Smooth muscle cell (in vitro differentiated cells): ENCODE measurements at regions not wholly inside any gene's neighbourhood (a gene's known extent, or its start where the extent isn't known, plus 50 kb on each side); places are given as distances from the start of the nearest gene placed in this dataset.

ENCODE experiments used
- DNase-seq: peaks from one replicate; lab custom pipeline; 2025; ENCODE audit not compliant: unreplicated experiment; lab: John Stamatoyannopoulos, UW
- H2AFZ ChIP-seq: fragments of 200-600 bp; sonication (generic); 2 replicates; pipeline ENCODE4 v1.6.0; 2016; ENCODE audit warnings: antibody characterized with exemption, low read depth, mild to moderate bottlenecking
- H3F3A ChIP-seq: fragments of 200-600 bp; sonication (generic); 2 replicates; pipeline ENCODE4 v1.6.0; 2017; ENCODE audit warnings: antibody characterized with exemption, low read depth
- H3K27ac ChIP-seq: fragments of 200-600 bp; sonication (generic); 2 replicates; pipeline ENCODE4 v1.5.1; 2016; ENCODE audit warnings: low read depth, mild to moderate bottlenecking
- H3K27me3 ChIP-seq: fragments of 200-600 bp; sonication (generic); 2 replicates; pipeline ENCODE4 v1.6.1; 2016; ENCODE audit warnings: low read depth, mild to moderate bottlenecking
- H3K36me3 ChIP-seq: fragments of 200-600 bp; sonication (generic); 2 replicates; pipeline ENCODE4 v1.5.1; 2016; ENCODE audit warnings: low read depth
- H3K4me1 ChIP-seq: fragments of 200-600 bp; sonication (generic); 2 replicates; pipeline ENCODE4 v1.5.1; 2016; ENCODE audit warnings: low read depth
- H3K4me2 ChIP-seq: fragments of 200-600 bp; sonication (generic); 2 replicates; pipeline ENCODE4 v1.6.0; 2016; ENCODE audit warnings: mild to moderate bottlenecking
- H3K4me3 ChIP-seq: fragments of 200-600 bp; sonication (generic); 2 replicates; pipeline ENCODE4 v1.5.1; 2016; ENCODE audit warnings: mild to moderate bottlenecking
- H3K79me2 ChIP-seq: fragments of 200-600 bp; sonication (generic); 2 replicates; pipeline ENCODE4 v1.6.0; 2016; ENCODE audit warnings: low read depth, mild to moderate bottlenecking
- H3K9ac ChIP-seq: fragments of 200-600 bp; sonication (generic); 2 replicates; pipeline ENCODE4 v1.6.0; 2016; ENCODE audit warnings: low read depth
- H3K9me3 ChIP-seq: fragments of 200-600 bp; sonication (generic); replicated peaks from 2 replicates; pipeline ENCODE4 v1.5.1; 2016; ENCODE audit warnings: low read depth
- H4K20me1 ChIP-seq: fragments of 200-600 bp; sonication (generic); 2 replicates; pipeline ENCODE4 v1.6.0; 2016; ENCODE audit warnings: low read depth
- WGBS: methylation state at CpG from one replicate; pipeline ENCODE4 v1.1.7; 2016; ENCODE audit warnings: low lambda C conversion rate; 5-methylcytosine and 5-hydroxymethylcytosine counted together
- TF ChIP-seq, protein P1 (sequence below): fragments of 200-600 bp; sonication (generic); IDR thresholded peaks from 2 replicates; pipeline ENCODE4 v1.5.1; 2017; ENCODE audit warnings: borderline replicate concordance, mild to moderate bottlenecking, antibody characterized with exemption; ENCODE audit not compliant: insufficient read depth, poor library complexity, severe bottlenecking

DNA sequence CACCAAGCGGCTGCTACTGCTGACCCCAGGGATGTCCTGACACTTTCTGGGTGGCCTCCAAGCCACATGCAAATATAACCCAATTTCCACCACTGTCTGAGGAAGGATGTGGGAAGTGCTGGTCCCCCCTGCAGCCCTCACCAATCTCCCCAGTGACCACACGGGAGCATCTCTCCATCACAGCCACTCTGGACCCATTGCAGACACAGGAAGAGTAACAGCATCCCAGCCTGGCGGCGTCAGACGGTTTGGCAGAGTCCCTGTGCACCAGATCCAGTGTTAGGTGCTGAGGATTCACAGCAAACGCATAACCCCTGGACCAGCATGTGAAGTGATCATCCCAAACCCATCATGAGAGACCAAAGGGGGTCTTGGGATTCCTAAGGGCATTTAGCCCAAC is 163.7 kb upstream of the TNRC6C start:
- TF ChIP-seq, protein P1, sequence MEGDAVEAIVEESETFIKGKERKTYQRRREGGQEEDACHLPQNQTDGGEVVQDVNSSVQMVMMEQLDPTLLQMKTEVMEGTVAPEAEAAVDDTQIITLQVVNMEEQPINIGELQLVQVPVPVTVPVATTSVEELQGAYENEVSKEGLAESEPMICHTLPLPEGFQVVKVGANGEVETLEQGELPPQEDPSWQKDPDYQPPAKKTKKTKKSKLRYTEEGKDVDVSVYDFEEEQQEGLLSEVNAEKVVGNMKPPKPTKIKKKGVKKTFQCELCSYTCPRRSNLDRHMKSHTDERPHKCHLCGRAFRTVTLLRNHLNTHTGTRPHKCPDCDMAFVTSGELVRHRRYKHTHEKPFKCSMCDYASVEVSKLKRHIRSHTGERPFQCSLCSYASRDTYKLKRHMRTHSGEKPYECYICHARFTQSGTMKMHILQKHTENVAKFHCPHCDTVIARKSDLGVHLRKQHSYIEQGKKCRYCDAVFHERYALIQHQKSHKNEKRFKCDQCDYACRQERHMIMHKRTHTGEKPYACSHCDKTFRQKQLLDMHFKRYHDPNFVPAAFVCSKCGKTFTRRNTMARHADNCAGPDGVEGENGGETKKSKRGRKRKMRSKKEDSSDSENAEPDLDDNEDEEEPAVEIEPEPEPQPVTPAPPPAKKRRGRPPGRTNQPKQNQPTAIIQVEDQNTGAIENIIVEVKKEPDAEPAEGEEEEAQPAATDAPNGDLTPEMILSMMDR, result no peak
- H2AFZ ChIP-seq, result no peak overlapping the region
- WGBS, result 78% methylated on average over 6 of the region's 6 CpGs
- no peaks in the 10 kb centered on the region for H4K20me1 ChIP-seq
- no peak overlapping the region for H3K4me2 ChIP-seq
- H3K9me3 ChIP-seq, result no peaks in the 10 kb centered on the region
- no peak overlapping the region for H3K4me3 ChIP-seq
- no peaks in the 10 kb centered on the region for H3K4me1 ChIP-seq
- no peak overlapping the region for H3K27ac ChIP-seq
- no peak overlapping the region for H3K9ac ChIP-seq
- H3K27me3 ChIP-seq, result peaks cover 10% of the 10 kb centered on the region
- H3K79me2 ChIP-seq, result no peaks in the 10 kb centered on the region
- DNase-seq, result no peak
- no peaks in the 10 kb centered on the region for H3F3A ChIP-seq
- H3K36me3 ChIP-seq, result no peaks in the 10 kb centered on the region

DNA sequence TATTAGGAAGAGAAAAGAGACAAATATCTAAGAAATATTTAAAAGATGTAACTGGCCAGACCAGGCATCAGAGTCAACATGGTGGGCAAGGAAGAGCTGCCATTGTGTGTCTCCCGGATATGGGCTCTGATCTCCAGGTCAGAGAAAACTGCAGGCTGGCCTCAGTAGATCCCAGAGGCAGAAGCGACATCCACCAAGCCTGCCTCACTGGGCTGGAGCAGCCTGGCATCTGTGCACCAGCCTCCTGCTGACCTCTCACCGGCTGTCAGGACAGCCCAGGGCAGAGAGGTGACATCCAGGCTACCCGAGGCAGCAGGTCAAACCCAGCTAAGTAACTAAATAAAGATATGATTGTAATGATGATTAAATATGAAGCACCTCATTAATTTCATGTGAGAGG is 162.8 kb upstream of the TNRC6C start:
- no peak overlapping the region for H3K4me3 ChIP-seq
- H3K4me1 ChIP-seq, result no peaks in the 10 kb centered on the region
- no peaks in the 10 kb centered on the region for H3F3A ChIP-seq
- TF ChIP-seq, protein P1, result no peak
- no peak overlapping the region for H3K9ac ChIP-seq
- H4K20me1 ChIP-seq, result no peaks in the 10 kb centered on the region
- no peak overlapping the region for H2AFZ ChIP-seq
- no peak overlapping the region for H3K27ac ChIP-seq
- no peaks in the 10 kb centered on the region for H3K79me2 ChIP-seq
- H3K27me3 ChIP-seq, result peaks cover 5% of the 10 kb centered on the region
- no peak overlapping the region for H3K4me2 ChIP-seq
- 82% methylated on average over 4 of the region's 4 CpGs for WGBS
- H3K9me3 ChIP-seq, result no peaks in the 10 kb centered on the region
- H3K36me3 ChIP-seq, result no peaks in the 10 kb centered on the region
- no peak for DNase-seq

DNA sequence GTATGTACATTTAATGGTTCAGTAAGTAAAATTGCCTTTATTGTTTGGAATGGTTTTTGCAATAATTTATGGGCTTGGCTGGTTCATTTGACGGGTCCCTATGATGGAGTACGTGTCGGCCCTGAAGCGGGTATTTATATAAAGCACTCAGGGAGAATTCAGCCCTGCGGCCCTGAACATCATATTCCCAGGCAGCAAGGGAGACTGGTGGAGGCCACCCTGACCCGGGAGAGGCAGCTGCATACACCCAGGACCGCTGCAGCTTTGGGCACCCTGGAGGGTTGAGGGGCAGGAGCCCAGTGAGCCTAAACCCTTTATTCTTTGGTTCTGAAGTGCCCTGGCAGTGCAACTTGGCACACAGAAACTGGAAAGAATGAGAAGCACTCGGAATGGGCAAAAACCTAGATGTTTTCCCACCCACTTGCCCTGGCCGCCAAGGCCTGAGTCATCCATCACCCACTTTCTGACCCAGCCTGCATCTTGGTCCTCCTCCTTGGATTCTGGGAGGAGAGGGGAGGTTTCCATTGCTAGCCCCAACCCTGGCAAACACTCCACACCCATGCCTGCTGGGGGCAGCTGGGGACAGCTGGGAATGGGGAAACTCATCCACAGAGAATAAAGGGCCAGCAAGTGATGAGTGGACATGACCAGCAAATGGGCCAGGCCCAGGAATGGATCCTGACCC is 162.2 kb upstream of the TNRC6C start:
- Histone ChIP-seq H3K4me2 (no peak overlapping the region), H4K20me1 (no peaks in the 10 kb centered on the region), H3K27ac (no peak overlapping the region), H3K9ac (no peak overlapping the region), H3K27me3 (peaks cover 5% of the 10 kb centered on the region), H2AFZ (no peak overlapping the region), H3K4me1 (no peaks in the 10 kb centered on the region), H3K36me3 (no peaks in the 10 kb centered on the region), H3K9me3 (no peaks in the 10 kb centered on the region), H3F3A (no peaks in the 10 kb centered on the region), H3K79me2 (no peaks in the 10 kb centered on the region), H3K4me3 (no peak overlapping the region)
- no peak for DNase-seq
- WGBS, result 88% methylated on average over 9 of the region's 9 CpGs
- TF ChIP-seq, protein P1, result no peak

DNA sequence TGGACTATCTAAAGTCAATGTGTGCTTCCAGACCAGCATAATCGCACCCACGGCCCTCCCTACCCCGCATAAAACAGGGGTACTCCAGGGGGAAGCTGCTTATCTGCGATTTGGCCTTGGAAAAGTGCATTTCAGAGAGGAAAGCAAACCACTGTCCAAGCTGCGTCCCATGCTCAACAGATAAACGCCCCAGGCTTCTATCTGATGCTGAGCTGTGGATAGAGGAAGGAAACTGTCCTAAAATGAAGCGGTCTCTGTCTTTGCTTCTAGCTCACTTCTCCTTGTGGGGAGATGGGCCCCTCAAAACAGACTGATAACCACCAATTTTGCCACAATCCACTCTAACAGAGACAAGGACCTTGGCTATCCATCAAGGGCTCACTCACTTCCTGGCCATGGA is 160.5 kb upstream of the TNRC6C start:
- no peaks in the 10 kb centered on the region for H4K20me1 ChIP-seq
- 91% methylated on average over 7 of the region's 7 CpGs for WGBS
- TF ChIP-seq, protein P1, result no peak

More for the DNA sequence above, 160.5 kb upstream of the TNRC6C start:
- H3K27me3 ChIP-seq, result peaks cover 5% of the 10 kb centered on the region
- no peaks in the 10 kb centered on the region for H3K36me3 ChIP-seq
- H3K27ac ChIP-seq, result no peak overlapping the region
- DNase-seq, result no peak
- no peak overlapping the region for H3K9ac ChIP-seq
- no peak overlapping the region for H3K4me3 ChIP-seq
- H3K9me3 ChIP-seq, result no peaks in the 10 kb centered on the region
- no peak overlapping the region for H3K4me2 ChIP-seq
- no peaks in the 10 kb centered on the region for H3F3A ChIP-seq
- no peak overlapping the region for H2AFZ ChIP-seq
- no peaks in the 10 kb centered on the region for H3K79me2 ChIP-seq
- peaks cover 8% of the 10 kb centered on the region for H3K4me1 ChIP-seq
